HEK293T (cell line): ENCODE measurements at regions not wholly inside any gene's neighbourhood (a gene's known extent, or its start where the extent isn't known, plus 50 kb on each side); places are given as distances from the start of the nearest gene placed in this dataset.

Source experiments
- CTCF ChIA-PET: fragments of 350-600 bp; formaldehyde crosslinking; extraction: SDS; loops from one replicate; lab custom pipeline; 2021; ENCODE audit warnings: antibody characterized with exemption, inconsistent platforms; lab: Yijun Ruan, JAX
- POLR2A ChIA-PET: fragments of 350-600 bp; formaldehyde crosslinking; extraction: SDS; loops from one replicate; lab custom pipeline; 2020; ENCODE audit warnings: antibody characterized with exemption, inconsistent platforms; lab: Yijun Ruan, JAX
- DNase-seq: peaks from one replicate; pipeline ENCODE4 v3.0.0; 2012; ENCODE audit warnings: mixed read lengths; ENCODE audit errors: extremely low spot score
- ARNT ChIP-seq: fragments of 450-650 bp; IDR thresholded peaks from 2 replicates; pipeline ENCODE4 v1.6.1; 2017; ENCODE audit warnings: mild to moderate bottlenecking
- BHLHE40 ChIP-seq: fragments of 450-650 bp; IDR thresholded peaks from 2 replicates; pipeline ENCODE4 v1.6.1; 2016; ENCODE audit warnings: mild to moderate bottlenecking, moderate library complexity, borderline replicate concordance
- CTBP1 ChIP-seq: fragments of 450-650 bp; IDR thresholded peaks from 2 replicates; pipeline ENCODE4 v1.6.1; 2016; ENCODE audit warnings: borderline replicate concordance
- ELF4 ChIP-seq: fragments of 450-650 bp; IDR thresholded peaks from 2 replicates; pipeline ENCODE4 v1.6.1; 2017; ENCODE audit warnings: antibody characterized with exemption
- FOXA1 ChIP-seq: fragments of 450-650 bp; IDR thresholded peaks from 2 replicates; pipeline ENCODE4 v1.6.1; 2016; ENCODE audit warnings: mild to moderate bottlenecking
- FOXK2 ChIP-seq: fragments of 450-650 bp; IDR thresholded peaks from 2 replicates; pipeline ENCODE4 v1.6.1; 2016; ENCODE audit warnings: mild to moderate bottlenecking
- FOXM1 ChIP-seq: fragments of 450-650 bp; IDR thresholded peaks from 2 replicates; pipeline ENCODE4 v1.6.1; 2017; ENCODE audit warnings: mild to moderate bottlenecking, borderline replicate concordance
- HDGF ChIP-seq: fragments of 450-650 bp; IDR thresholded peaks from 2 replicates; pipeline ENCODE4 v1.6.1; 2017; ENCODE audit warnings: antibody characterized with exemption, borderline replicate concordance
- L3MBTL2 ChIP-seq: fragments of 450-650 bp; conservative IDR thresholded peaks from 2 replicates; pipeline ENCODE4 v1.6.1; 2016; ENCODE audit warnings: mild to moderate bottlenecking
- LEF1 ChIP-seq: fragments of 450-650 bp; IDR thresholded peaks from 2 replicates; pipeline ENCODE4 v1.6.1; 2017; ENCODE audit warnings: mild to moderate bottlenecking, borderline replicate concordance
- NFRKB ChIP-seq: fragments of 450-650 bp; IDR thresholded peaks from 2 replicates; pipeline ENCODE4 v1.6.1; 2016; ENCODE audit warnings: mild to moderate bottlenecking, moderate library complexity
- SP1 ChIP-seq: fragments of 450-650 bp; IDR thresholded peaks from 2 replicates; pipeline ENCODE4 v1.6.1; 2017
- SUZ12 ChIP-seq: fragments of 450-650 bp; IDR thresholded peaks from 2 replicates; pipeline ENCODE4 v1.6.1; 2016; ENCODE audit warnings: mild to moderate bottlenecking
- TARDBP ChIP-seq: fragments of 450-650 bp; IDR thresholded peaks from 2 replicates; pipeline ENCODE4 v1.6.1; 2016
- ZNF384 ChIP-seq: fragments of 450-650 bp; IDR thresholded peaks from 2 replicates; pipeline ENCODE4 v1.6.1; 2016
- TF ChIP-seq, protein P1 (sequence below): fragments of 450-650 bp; IDR thresholded peaks from 2 replicates; pipeline ENCODE4 v1.6.1; 2016

DNA sequence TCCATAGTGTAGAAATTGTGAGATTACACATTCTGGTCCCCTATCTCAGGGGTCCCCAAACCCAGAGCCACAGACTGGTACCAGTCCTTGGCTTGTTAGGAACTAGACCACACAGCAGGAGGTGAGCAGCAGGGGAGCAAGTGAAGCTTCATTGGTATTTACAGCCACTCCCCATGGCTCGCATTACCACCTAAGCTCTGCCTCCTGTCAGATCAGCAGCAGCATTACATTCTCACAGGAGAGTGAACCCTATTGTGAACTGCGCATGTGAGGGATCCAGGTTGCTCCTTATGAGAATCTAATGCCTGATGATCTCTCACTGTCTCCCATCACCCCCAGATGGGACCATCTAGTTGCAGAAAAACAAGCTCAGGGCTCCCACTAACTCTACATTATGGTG is 229.7 kb upstream of the IRF2BP2 start:
- no peak for TF ChIP-seq FOXM1
- TF ChIP-seq, protein P1, sequence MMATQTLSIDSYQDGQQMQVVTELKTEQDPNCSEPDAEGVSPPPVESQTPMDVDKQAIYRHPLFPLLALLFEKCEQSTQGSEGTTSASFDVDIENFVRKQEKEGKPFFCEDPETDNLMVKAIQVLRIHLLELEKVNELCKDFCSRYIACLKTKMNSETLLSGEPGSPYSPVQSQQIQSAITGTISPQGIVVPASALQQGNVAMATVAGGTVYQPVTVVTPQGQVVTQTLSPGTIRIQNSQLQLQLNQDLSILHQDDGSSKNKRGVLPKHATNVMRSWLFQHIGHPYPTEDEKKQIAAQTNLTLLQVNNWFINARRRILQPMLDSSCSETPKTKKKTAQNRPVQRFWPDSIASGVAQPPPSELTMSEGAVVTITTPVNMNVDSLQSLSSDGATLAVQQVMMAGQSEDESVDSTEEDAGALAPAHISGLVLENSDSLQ = peak; percentile 33; the same call in 1 of the 2 replicates
- ChIA-PET CTCF (interaction anchor here (0.7 kb wide), 1 partner anchor 353 kb away, joined by 3 read pairs; no protein-coding TSS in a partner anchor), POLR2A (no interaction called here)
- no peak for DNase-seq

DNA sequence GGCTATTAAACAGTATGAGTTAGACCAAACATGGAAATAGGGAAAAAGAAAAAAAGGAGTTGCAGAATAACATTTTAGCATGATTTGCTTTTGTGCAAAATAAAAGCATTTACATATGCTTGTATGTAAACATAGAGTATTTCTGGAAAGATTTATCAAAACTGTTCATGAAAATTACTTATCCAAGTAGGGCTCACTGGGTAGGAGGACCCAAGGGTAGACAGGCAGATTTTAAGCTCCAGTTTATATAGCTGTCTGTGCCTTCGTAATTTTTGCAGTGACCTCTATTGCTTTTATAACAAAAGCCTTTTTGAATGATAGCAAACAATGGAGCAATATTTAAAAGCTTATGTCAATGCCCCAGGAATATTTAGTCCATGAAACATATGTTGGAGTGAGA is 228.8 kb upstream of the IRF2BP2 start:
- CTCF ChIA-PET = interaction anchor here (0.7 kb wide), 1 partner anchor 352 kb away, joined by 3 read pairs; no protein-coding TSS in a partner anchor
- DNase-seq = no peak
- TF ChIP-seq FOXA1 = no peak
- TF ChIP-seq, protein P1 = no peak
- TF ChIP-seq ELF4 = no peak
- no peak for TF ChIP-seq FOXM1
- TF ChIP-seq SUZ12 = no peak
- TF ChIP-seq NFRKB = no peak
- TF ChIP-seq TARDBP = no peak
- TF ChIP-seq BHLHE40 = no peak
- TF ChIP-seq FOXK2 = no peak
- TF ChIP-seq LEF1 = no peak
- TF ChIP-seq HDGF = no peak
- POLR2A ChIA-PET = no interaction called here

DNA sequence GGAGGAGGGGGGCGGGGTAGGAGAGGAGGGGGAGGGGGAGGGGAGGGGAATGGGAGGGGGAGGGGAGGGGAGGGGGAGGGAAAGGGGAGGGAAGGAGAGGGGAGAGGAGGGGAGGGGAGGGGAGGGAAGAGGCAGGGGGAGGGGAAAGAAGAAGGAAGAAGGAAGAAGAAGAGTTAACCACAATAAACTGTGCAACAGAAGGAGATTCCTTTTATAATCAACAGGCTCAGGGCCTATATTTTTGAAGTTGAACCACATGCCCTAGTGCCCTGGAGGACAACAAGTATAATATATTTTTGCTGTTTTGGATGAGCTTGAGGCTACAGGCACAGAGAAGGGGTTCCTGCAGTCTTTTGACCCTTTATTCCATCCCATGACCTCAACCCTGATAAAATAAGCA is 228.2 kb upstream of the IRF2BP2 start:
- DNase-seq = no peak
- ChIA-PET CTCF (no interaction called here), POLR2A (no interaction called here)
- no peak for TF ChIP-seq TARDBP
- no peak for TF ChIP-seq HDGF
- no peak for TF ChIP-seq ARNT
- no peak for TF ChIP-seq NFRKB
- no peak for TF ChIP-seq SP1

DNA sequence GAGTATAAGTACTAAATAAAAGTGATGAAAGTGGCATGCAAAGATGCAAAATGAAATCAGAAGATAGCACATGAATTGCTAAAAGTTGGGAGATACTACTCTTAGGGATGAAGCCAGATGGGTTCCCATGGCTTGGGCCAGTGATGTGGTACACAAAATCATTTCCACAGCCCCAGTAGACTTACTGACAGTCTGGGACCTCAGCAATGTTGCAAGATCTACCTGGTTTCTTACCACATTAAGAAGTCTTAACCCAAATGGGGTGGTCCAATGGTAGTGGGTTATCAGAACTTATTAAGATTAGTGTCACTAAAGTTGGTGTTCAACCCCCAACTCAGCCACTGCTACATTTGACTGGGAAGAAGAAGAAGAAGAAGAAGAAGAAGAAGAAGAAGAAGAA is 227.7 kb upstream of the IRF2BP2 start:
- POLR2A ChIA-PET = interaction anchor here (1.0 kb wide), 1 partner anchor 226 kb away, joined by 3 read pairs; no protein-coding TSS in a partner anchor
- CTCF ChIA-PET = no interaction called here
- DNase-seq = no peak
- no peak for TF ChIP-seq FOXM1

DNA sequence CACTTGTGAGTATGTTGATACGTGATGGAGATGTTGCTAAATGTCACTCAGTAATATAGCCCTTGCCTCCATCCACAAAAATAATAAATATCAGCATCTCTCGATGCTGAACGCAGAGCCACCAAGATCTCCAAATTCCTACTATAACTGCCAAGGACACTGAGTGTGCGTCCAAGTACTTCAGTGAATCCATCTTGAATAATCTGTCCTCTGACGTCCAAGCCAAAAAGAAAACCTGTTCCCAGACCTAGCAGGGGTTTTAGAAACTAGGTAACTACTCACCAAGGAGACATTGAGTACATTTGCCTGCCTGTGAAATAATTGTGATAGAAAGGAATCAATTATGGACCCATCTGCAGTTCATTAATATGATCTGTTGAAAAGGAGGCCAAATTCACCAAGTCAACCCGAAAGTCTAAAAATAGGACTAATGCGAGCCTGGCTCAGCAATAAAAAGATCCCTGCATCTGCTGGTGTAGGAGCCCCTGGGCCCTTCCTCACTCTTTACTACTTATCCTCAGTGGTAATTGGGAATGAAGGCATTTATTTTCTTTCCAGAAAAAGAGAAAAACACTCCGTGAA is 226.9 kb upstream of the IRF2BP2 start:
- no peak for TF ChIP-seq HDGF
- TF ChIP-seq SUZ12 = no peak
- no peak for TF ChIP-seq ZNF384
- no peak for TF ChIP-seq FOXM1
- no peak for TF ChIP-seq L3MBTL2
- TF ChIP-seq SP1 = no peak
- TF ChIP-seq NFRKB = no peak
- TF ChIP-seq TARDBP = no peak
- no peak for TF ChIP-seq CTBP1
- TF ChIP-seq BHLHE40 = no peak
- TF ChIP-seq ELF4 = no peak
- no peak for TF ChIP-seq FOXK2
- TF ChIP-seq LEF1 = no peak
- no peak for TF ChIP-seq FOXA1
- no peak for TF ChIP-seq ARNT
- TF ChIP-seq, protein P1 = no peak
- POLR2A ChIA-PET = interaction anchor here (1.0 kb wide), 1 partner anchor 225 kb away, joined by 3 read pairs; no protein-coding TSS in a partner anchor
- no peak for DNase-seq
- CTCF ChIA-PET = no interaction called here

DNA sequence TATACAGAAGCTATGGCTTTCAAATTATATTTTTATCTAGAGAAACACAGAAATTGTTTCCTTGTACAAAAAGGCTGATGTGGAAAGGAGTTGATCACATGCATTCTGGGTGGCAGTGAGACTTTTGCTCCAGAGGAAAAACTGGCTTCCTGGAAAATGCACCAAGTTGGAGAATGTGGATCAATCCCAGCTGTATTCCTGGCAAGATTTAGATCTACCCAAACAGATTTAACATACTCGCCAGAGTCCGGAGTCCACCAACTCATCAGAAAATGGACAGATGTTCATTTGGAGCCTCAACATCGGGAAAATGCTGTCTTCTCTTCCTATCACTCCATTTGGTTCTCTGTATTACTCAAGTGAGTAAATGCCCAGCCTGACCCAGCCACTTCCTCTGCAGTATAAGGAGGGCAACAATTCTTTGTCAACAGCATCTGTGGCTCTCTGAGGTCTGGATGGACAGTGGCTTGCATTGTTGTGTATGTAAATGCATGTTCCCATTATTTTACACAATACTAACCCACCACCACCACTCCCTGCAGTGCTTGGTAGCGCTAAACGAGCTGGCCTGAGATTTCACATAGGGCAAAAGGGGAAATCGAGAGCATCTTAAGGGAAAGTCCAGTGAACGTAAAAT is 226.2 kb upstream of the IRF2BP2 start:
- CTCF ChIA-PET = no interaction called here
- TF ChIP-seq CTBP1 (no peak), ELF4 (no peak), SP1 (no peak), LEF1 (no peak), FOXK2 (no peak), NFRKB (no peak), ZNF384 (no peak), FOXA1 (no peak), SUZ12 (no peak), BHLHE40 (no peak), HDGF (no peak), L3MBTL2 (no peak), ARNT (no peak)
- TF ChIP-seq, protein P1 = no peak
- DNase-seq = no peak
- POLR2A ChIA-PET = interaction anchor here (1.9 kb wide), 1 partner anchor 111 kb away, joined by 6 read pairs; no protein-coding TSS in a partner anchor
